ENCODE measurements at regions not wholly inside any gene's neighbourhood (a gene's known extent, or its start where the extent isn't known, plus 50 kb on each side); places are given as distances from the start of the nearest gene placed in this dataset.
A peak's percentile ranks its signal among the peaks of the same experiment; 100 is the strongest.

- TF ChIP-seq, protein P1, sequence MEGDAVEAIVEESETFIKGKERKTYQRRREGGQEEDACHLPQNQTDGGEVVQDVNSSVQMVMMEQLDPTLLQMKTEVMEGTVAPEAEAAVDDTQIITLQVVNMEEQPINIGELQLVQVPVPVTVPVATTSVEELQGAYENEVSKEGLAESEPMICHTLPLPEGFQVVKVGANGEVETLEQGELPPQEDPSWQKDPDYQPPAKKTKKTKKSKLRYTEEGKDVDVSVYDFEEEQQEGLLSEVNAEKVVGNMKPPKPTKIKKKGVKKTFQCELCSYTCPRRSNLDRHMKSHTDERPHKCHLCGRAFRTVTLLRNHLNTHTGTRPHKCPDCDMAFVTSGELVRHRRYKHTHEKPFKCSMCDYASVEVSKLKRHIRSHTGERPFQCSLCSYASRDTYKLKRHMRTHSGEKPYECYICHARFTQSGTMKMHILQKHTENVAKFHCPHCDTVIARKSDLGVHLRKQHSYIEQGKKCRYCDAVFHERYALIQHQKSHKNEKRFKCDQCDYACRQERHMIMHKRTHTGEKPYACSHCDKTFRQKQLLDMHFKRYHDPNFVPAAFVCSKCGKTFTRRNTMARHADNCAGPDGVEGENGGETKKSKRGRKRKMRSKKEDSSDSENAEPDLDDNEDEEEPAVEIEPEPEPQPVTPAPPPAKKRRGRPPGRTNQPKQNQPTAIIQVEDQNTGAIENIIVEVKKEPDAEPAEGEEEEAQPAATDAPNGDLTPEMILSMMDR (IDR thresholded peaks at IDR 0.05): no peak
- Histone ChIP-seq H3K9me3 (no peaks in the 10 kb centered on the region), H3K27me3 (no peaks in the 10 kb centered on the region), H3K4me1 (no peaks in the 10 kb centered on the region), H3K27ac (no peak overlapping the region), H3K36me3 (no peaks in the 10 kb centered on the region), H3K4me3 (no peak overlapping the region)
- DNase-seq (ENCODE audit: low spot score): no peak
Observed at GRCh38 chr2:190126798-190127197, 64.3 kb upstream of the MSTN start.

DNA sequence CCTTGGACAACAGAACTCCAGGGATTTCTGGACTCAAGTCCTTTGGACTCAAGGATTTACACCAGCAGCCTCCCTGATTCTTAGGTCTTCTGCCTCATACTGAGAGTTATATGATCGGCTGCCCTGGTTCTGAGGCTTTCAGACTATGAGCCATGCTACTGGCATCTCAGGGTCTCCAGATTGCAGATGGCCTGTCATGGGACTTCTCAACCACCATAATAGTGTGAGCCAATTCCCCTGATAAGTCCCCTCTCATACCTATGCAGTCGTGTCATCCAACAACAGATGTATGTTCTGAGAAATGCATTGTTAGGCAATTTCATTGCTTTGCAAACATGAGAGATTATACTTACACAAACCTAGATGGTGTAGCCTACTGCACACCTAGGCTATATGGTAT is 61.4 kb upstream of the MSTN start:
- Histone ChIP-seq H3K36me3 (no peaks in the 10 kb centered on the region), H3K4me1 (no peaks in the 10 kb centered on the region), H3K27ac (no peak overlapping the region), H3K27me3 (no peaks in the 10 kb centered on the region), H3K9me3 (no peaks in the 10 kb centered on the region), H3K4me3 (no peak overlapping the region)
- TF ChIP-seq, protein P1 (IDR thresholded peaks at IDR 0.05): no peak
- no peak for DNase-seq (ENCODE audit: low spot score)

DNA sequence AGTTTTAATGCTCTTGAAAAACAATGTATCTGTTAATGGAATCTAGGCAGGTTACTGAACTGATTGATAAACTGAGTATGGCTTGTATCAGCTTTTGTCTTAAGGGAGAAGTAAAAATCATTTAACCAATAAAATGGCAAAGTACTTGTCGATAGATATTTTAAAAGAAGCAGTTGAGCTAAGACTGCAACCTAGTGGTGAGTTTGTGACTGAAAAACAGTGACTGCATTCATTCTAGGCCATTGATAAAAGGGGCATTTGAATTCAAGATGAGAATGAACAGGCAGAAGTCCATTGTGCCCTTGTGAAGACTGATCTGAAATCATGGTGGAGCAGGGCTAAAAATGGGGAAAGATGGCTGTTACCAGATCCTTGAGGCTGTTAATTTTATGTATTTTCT is 59.4 kb upstream of the MSTN start:
- TF ChIP-seq, protein P1 (IDR thresholded peaks at IDR 0.05): peak; percentile 18 to 54
- Histone ChIP-seq H3K27me3 (no peaks in the 10 kb centered on the region), H3K9me3 (no peaks in the 10 kb centered on the region), H3K27ac (no peak overlapping the region), H3K36me3 (no peaks in the 10 kb centered on the region), H3K4me1 (no peaks in the 10 kb centered on the region), H3K4me3 (no peak overlapping the region)
- no peak for DNase-seq (ENCODE audit: low spot score)

- Histone ChIP-seq H3K9me3 (no peaks in the 10 kb centered on the region), H3K27ac (no peak overlapping the region), H3K4me1 (no peaks in the 10 kb centered on the region), H3K36me3 (no peaks in the 10 kb centered on the region), H3K27me3 (no peaks in the 10 kb centered on the region), H3K4me3 (no peak overlapping the region)
- TF ChIP-seq, protein P1 (IDR thresholded peaks at IDR 0.05): no peak
- no peak for DNase-seq (ENCODE audit: low spot score)
Observed at GRCh38 chr2:190121305-190121704, 58.8 kb upstream of the MSTN start.

- Histone ChIP-seq H3K27me3 (no peaks in the 10 kb centered on the region), H3K27ac (no peak overlapping the region), H3K4me3 (peak overlapping the region in 1 of 2 donors; percentile 39), H3K36me3 (no peaks in the 10 kb centered on the region), H3K9me3 (no peaks in the 10 kb centered on the region), H3K4me1 (no peaks in the 10 kb centered on the region)
- TF ChIP-seq, protein P1 (IDR thresholded peaks at IDR 0.05): no peak
- DNase-seq (ENCODE audit: low spot score): no peak
Observed at GRCh38 chr2:190119923-190120590, 57.5 kb upstream of the MSTN start.

DNA sequence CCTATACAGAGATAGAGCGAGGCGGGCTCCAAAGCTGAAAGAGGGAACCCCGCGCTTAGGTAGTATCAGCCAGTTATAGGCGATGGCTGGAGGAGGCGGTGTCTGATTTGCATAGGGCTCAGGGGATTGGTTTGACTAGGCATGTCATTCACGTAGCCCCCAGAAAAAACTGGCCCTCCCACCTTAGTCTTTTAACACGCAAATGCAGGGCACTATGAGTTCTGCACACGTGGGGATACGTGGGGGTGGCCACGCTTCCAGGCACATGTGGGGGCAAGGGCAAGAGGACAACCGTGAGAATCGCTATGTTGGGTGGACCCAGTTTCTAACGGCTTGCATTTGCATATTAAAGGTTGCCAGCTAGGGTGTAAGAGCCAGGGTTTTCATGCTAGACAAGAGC is 56.7 kb upstream of the MSTN start:
- H3K27me3 ChIP-seq: no peaks in the 10 kb centered on the region
- H3K4me3 ChIP-seq: peak overlapping the region in 1 of 2 donors; percentile 39
- TF ChIP-seq, protein P1 (IDR thresholded peaks at IDR 0.05): no peak
- no peaks in the 10 kb centered on the region for H3K4me1 ChIP-seq
- DNase-seq (ENCODE audit: low spot score): peak; percentile 70
- no peak overlapping the region for H3K27ac ChIP-seq
- H3K36me3 ChIP-seq: no peaks in the 10 kb centered on the region
- H3K9me3 ChIP-seq: no peaks in the 10 kb centered on the region
